Stimulated activated CD4-positive, alpha-beta T cell treated with anti-CD3 and anti-CD28 coated beads, Interleukin-2, amount 100 ng/mL, for 48 hours (primary cell): ENCODE measurements at regions not wholly inside any gene's neighbourhood (a gene's known extent, or its start where the extent isn't known, plus 50 kb on each side); places are given as distances from the start of the nearest gene placed in this dataset.

Experiments used
- DNase-seq, 2 donors: peaks; one replicate each; pipeline ENCODE4 v3.0.0-alpha.2; 2020

- no peak for DNase-seq
These were observed 271.5 kb downstream of the TLE3 start for GRCh38 chr15:69825941-69826818.

DNA sequence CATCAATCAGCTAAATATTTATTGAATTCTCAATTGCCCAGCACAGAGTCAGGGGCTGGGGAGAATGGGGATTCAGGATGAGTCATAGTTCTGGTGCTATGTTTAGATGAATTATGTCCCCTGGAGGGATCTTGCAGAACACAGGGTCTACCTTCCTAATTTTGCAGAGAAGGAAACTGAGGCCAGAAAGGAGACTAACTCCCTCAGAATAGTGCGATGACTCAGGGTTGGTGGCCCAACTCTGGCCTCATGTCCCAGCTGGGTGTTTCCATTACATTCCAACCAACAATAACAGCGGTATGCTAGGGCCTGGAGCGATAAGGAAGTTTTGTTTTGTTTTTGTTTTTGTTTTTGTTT is 270.9 kb downstream of the TLE3 start:
- no peak for DNase-seq

DNA sequence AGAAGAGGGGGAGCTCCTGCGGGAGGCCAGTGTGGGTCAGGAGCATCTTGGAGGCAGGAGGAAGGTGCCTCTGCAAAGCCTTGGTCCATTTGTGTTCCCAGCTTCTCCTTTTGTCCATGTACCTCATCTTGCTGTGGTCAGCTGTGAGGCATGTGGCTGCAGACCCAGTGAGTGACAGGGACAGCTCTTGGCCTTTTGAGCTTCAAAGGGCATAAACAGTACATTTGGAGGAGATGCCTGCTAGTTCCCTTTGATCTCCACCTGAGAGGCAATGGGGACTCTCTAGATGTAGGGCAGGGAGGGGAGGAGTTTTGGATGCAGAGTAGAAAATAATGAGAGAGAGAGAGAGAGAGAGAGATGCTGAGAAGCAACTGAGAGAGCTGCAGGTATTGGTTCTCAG is 270.0 kb downstream of the TLE3 start:
- DNase-seq, result no peak

DNA sequence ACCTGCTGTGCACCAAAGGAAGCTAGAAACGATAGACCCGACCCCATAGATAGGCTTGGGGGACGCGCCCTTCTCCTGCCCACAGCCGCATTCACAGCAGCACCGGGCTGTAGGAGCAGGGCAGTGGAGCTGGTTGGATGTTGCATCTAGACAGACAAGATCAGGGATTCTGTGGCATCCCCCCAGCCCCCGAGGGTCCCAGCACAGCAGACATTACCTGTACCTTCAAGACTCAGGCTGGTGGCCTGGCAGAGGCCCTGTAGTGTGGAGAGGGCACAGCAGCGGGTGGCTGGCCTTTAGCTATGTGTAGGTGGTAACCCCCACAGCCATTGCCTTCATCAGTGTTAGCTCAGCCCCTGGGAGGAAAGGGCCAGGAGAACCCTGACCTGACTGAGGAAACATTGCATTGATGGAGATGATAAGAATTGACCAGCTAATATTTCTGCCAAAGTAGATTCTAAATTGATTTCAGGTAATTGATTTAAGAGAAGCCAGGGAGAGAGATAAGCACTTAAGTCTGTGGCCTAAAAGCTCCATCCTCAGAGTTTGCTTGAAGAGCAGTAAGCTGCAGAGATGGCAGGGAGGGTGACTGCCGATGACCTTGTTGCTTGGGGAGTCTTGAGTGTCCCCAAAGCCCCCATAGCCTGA is 269.4 kb downstream of the TLE3 start:
- no peak for DNase-seq

DNA sequence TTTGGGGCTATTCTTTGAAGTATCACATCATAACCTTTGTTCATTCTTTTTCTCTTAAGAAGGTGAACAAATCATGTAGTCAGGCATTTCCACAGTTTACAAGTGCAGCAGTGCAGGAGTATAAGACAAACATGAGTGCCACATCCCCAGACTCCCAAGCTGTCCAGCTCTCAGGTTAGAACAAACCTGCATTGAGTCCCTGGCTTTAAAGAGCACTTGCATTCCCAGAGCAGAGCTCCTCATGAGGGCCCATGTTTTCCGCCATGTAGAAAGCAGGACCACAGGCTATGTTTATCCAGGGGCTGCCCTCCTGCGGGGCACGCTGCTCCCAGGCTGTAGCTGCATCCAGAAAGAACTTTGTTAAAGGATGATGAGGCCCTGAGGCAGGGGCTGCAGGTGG is 267.7 kb downstream of the TLE3 start:
- no peak for DNase-seq

GRCh38 chr15:69830430-69830829 is 267.3 kb downstream of the TLE3 start:
- no peak for DNase-seq

- no peak for DNase-seq
These were observed 266.8 kb downstream of the TLE3 start for GRCh38 chr15:69830876-69831275.

GRCh38 chr15:69834267-69834666 is 263.4 kb downstream of the TLE3 start:
- no peak for DNase-seq

DNA sequence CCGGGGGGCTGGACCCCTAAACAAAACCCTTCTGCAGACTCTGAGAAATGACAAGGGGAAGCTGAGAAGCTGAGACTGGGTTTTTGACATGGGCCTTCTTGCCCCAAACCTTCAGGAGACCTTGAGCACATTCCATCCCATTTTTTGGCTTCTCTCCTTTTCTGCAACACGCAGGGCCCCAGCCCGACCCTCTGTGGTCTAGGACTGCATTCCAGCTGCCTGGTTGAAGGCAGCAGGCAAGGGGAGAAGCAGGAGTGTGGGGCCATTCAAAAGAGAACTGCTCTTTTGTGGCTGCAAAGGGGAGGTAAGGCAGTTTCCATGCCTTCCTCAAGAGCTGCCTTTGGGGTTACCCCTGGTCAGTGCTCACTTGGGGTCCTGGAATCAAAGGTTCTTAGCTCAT is 263.0 kb downstream of the TLE3 start:
- DNase-seq, result no peak

DNA sequence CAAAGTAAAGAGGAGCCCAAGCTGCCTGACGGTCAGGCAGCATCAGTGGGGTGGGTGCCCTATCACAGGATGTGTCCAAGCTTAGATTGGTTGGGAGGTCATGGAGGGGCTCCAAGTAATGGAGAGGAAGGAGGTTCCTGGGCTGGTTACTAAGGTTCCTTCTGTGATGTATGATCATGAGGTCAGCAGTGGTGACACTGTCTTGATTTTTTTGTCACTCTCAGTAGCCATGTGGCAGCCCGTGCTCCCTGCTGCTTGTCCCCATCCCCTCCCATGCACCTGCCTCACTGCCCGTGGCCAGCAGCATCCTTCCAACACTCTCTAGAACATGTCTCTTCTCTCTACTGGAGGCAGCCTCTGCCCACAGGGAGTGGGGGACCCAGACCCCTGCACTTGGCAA is 261.7 kb downstream of the TLE3 start:
- DNase-seq, result no peak

DNA sequence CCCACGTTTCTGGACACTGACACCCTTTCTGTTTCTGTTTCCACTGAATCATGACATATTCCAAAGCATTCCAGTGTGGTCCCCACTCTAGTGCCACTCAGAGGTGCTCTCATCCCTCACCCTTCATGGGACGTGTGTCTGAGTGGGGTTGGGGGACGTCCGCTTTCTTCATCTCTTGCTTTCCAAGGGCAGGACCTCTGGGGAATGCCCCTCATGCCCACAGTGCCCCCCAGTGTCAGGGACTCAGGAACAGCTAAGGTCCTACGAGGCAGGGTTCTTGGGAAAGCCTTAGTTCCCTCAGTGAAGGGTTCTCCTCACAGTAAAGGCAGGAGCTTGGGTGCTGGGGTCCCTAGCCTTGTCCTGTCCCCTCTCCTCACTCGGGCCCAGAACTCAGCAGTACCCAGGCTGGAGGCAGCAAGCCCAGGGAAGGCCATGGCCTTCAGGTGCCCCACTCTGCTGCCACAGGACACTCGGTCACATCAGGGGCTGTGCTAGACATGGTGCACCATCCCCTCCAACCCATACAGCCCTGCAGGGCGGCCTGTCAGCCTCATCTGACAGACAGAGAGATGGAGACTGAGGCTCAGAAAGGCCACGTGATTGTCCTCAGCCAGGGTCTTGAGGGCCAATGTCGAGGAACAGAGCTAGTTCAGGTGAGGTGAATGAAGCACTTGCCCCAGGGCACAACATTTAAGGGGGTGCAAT is 261.0 kb downstream of the TLE3 start:
- DNase-seq, result no peak

DNA sequence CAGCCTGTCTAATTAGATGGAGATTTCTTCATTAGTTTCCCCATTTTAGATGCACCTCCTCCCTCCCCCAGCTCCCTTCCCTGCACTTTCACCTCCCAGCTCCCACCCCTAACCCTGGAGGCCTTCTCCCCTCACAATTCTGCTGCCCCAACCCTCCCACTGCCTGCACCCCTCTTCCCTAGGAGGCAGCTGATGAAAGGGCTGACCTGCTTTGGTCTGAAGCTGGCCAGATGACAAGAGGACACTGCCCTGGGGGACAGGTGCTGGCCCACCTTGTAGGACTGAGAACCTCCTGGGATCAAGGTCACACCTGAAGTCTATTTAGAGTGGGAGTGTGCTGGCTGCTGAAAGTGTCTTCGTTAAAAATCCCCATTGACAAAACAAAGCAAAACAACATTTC is 259.4 kb downstream of the TLE3 start:
- DNase-seq, result no peak

DNA sequence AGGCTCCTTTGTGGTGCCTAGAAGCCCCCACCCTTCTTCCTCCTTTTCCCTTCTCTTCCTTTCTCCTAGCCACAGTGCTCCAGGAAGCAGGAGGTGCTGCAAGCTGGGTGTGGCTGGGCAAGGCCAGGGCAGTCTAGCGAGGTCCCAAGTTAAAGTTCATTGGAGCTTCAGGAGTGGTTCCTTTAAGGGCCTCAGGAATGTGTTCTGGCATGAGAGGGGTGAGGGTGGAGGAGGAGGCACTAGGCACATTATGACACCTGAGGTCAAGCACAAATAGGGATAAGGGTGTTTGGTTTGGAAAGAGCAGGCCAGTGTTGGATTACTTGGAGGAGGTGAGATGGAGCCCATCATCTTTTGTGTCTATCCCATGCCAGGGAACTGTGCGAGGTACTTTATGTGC is 258.7 kb downstream of the TLE3 start:
- no peak for DNase-seq

- no peak for DNase-seq
These were observed 256.4 kb downstream of the TLE3 start for GRCh38 chr15:69841113-69841828.

GRCh38 chr15:69842851-69843250 is 254.9 kb downstream of the TLE3 start:
- no peak for DNase-seq

GRCh38 chr15:69843276-69843899 is 254.3 kb downstream of the TLE3 start:
- no peak for DNase-seq

DNA sequence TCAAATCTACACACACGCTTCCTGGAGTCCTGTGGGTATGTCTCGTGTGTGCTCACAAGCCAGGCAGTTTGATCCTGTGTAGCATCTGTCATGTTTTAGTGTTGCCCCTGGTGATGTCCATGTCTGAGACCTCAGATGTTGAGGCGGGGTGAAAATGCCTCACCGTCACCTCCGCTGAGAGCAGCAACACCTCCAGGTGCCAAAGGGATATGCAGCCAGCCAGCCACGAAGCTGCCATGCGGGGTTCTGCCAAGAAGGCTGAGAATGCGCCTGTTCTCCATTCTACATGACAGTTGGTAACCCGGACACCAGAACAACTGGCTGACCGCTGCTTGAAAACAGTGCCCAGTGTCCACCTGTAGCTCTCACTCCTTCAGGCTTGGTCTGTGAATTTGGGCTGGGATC is 253.8 kb downstream of the TLE3 start:
- no peak for DNase-seq

GRCh38 chr15:69845159-69845558 is 252.6 kb downstream of the TLE3 start:
- no peak for DNase-seq

GRCh38 chr15:69847625-69848024 is 250.1 kb downstream of the TLE3 start:
- no peak for DNase-seq

GRCh38 chr15:69848096-69848495 is 249.6 kb downstream of the TLE3 start:
- DNase-seq, result no peak

GRCh38 chr15:69848551-69849231 is 249.0 kb downstream of the TLE3 start:
- no peak for DNase-seq

GRCh38 chr15:69849232-69849610 is 248.5 kb downstream of the TLE3 start:
- DNase-seq, result no peak
